ENCODE measurements at regions not wholly inside any gene's neighbourhood (a gene's known extent, or its start where the extent isn't known, plus 50 kb on each side); places are given as distances from the start of the nearest gene placed in this dataset.

DNA sequence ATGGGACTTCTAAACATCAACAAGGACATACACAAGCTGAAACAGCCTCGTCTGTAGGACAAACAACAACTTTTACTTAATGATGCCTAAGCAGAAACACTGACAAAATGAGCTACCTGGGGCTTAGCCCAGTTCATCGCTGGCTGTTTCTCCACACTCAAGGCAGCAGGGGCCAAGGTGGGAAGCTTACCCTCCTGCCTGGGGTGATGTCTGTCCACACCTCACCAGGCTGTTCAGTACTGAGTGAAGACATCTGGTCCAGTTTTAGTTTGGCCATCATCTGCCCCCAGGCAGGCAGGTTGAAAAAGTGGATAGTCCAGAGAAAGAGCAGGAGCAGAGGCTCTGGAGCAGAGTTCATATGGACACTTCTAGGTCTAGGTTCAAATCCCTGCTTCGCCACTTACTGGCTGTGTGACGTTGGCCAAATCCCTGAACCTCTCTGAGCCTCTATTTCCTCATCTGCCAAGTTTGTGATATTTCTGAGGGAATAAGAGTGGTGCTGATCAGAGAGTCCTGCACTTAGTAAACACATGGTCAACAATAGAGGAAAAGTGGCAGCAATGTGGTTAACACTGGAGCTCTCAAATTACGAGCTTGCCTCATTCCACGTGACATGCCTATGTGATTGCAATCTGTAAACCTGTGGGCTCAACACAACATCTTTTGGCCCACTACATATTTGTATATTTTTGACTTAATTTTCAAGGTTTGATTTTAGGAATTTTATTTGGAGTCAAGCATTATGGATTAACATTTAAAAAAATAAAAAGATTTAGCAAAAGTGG, 720.1 kb upstream of the TMEM132C start:
- ATAC-seq (ENCODE audit: low read depth) (no peak), DNase-seq (no peak)
- ChIA-PET CTCF (no interaction called here), POLR2A (no interaction called here)
- H3K4me1 Mint-ChIP-seq = no peaks in the 10 kb centered on the region
- no peak overlapping the region for H3K4me3 Mint-ChIP-seq
- WGBS (ENCODE audit: insufficient coverage) = 83% methylated on average over 4 of the region's 6 CpGs
- no peak overlapping the region for H3K9ac ChIP-seq (ENCODE audit: low read length)
- no peak overlapping the region for H2AFZ ChIP-seq (ENCODE audit: insufficient read depth, low read depth, low read length, poor library complexity, severe bottlenecking)
- intact Hi-C loops (cut with micrococcal nuclease) = no loop called here
- no peak overlapping the region for H3K4me2 ChIP-seq (replicated peaks; ENCODE audit: low read depth, low read length, poor library complexity, severe bottlenecking)
- peaks cover 6% of the 10 kb centered on the region for H3K9me3 Mint-ChIP-seq (ENCODE audit: insufficient read depth)
- TF ChIP-seq, protein P1, sequence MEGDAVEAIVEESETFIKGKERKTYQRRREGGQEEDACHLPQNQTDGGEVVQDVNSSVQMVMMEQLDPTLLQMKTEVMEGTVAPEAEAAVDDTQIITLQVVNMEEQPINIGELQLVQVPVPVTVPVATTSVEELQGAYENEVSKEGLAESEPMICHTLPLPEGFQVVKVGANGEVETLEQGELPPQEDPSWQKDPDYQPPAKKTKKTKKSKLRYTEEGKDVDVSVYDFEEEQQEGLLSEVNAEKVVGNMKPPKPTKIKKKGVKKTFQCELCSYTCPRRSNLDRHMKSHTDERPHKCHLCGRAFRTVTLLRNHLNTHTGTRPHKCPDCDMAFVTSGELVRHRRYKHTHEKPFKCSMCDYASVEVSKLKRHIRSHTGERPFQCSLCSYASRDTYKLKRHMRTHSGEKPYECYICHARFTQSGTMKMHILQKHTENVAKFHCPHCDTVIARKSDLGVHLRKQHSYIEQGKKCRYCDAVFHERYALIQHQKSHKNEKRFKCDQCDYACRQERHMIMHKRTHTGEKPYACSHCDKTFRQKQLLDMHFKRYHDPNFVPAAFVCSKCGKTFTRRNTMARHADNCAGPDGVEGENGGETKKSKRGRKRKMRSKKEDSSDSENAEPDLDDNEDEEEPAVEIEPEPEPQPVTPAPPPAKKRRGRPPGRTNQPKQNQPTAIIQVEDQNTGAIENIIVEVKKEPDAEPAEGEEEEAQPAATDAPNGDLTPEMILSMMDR (IDR thresholded peaks at IDR 0.05) = no peak
- no peak for TF ChIP-seq EZH2 (IDR thresholded peaks at IDR 0.05; ENCODE audit: borderline replicate concordance, insufficient read depth, low read depth, low read length, poor library complexity, severe bottlenecking)
- H3K79me2 ChIP-seq (ENCODE audit: control insufficient read depth, insufficient read depth, low read length) = no peaks in the 10 kb centered on the region
- no peaks in the 10 kb centered on the region for H3K27me3 ChIP-seq (replicated peaks in 1 of 4; ENCODE audit: control extremely low read depth in 1 of 4, control insufficient read depth in 3 of 4, insufficient read depth in 4 of 4, low read length in 3 of 4)
- no peak overlapping the region for H3K27ac Mint-ChIP-seq
- no peaks in the 10 kb centered on the region for H3K27me3 Mint-ChIP-seq
- H3K36me3 ChIP-seq (replicated peaks in 1 of 2; ENCODE audit: control extremely low read depth in 1 of 2, control insufficient read depth in 1 of 2, extremely low read depth in 1 of 2, insufficient read depth in 2 of 2, low read length in 1 of 2) = no peaks in the 10 kb centered on the region
- H4K20me1 ChIP-seq (ENCODE audit: control insufficient read depth, insufficient read depth, low read length, poor library complexity, severe bottlenecking) = no peaks in the 10 kb centered on the region
- no peaks in the 10 kb centered on the region for H3K9me3 ChIP-seq (ENCODE audit: control extremely low read depth in 1 of 3, control insufficient read depth in 2 of 3, insufficient read depth in 1 of 3, low read length in 2 of 3)
- H3K27ac ChIP-seq (ENCODE audit: low read length in 2 of 2) = no peak overlapping the region
- H3K4me3 ChIP-seq (ENCODE audit: control extremely low read depth in 1 of 5, extremely low read depth in 1 of 5, insufficient read depth in 1 of 5, low read depth in 2 of 5, low read length in 4 of 5) = no peak overlapping the region
- H3K4me1 ChIP-seq (ENCODE audit: control insufficient read depth in 2 of 2, insufficient read depth in 2 of 2, low read length in 2 of 2) = no peaks in the 10 kb centered on the region

DNA sequence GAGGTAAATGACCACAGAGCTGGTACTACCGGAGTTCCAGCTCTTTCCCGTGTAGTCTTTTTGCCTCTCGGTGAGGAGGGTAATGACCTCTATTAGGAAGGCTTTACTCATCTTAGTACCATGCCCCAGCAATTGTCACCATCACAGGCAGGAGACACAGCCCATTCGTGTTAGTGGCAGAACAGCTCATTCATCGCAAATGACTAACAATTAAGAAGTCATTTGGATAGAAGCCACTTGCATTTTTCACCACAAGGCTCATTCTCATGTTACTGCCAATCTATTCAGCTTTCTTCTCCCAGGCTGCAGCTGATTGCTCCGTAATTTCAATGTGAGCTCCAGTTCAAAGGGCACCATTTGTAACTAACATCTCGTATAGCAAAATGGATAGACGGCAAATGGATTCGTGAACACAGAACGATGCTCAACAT, 718.8 kb upstream of the TMEM132C start:
- peaks cover 6% of the 10 kb centered on the region for H3K9me3 Mint-ChIP-seq (ENCODE audit: insufficient read depth)
- TF ChIP-seq, protein P1 (IDR thresholded peaks at IDR 0.05) = no peak
- no peak for TF ChIP-seq EZH2 (IDR thresholded peaks at IDR 0.05; ENCODE audit: borderline replicate concordance, insufficient read depth, low read depth, low read length, poor library complexity, severe bottlenecking)
- H3K27ac Mint-ChIP-seq = no peak overlapping the region
- H2AFZ ChIP-seq (ENCODE audit: insufficient read depth, low read depth, low read length, poor library complexity, severe bottlenecking) = no peak overlapping the region
- no peak overlapping the region for H3K4me3 ChIP-seq (ENCODE audit: control extremely low read depth in 1 of 5, extremely low read depth in 1 of 5, insufficient read depth in 1 of 5, low read depth in 2 of 5, low read length in 4 of 5)
- H3K4me3 Mint-ChIP-seq = no peak overlapping the region
- no peaks in the 10 kb centered on the region for H3K4me1 ChIP-seq (ENCODE audit: control insufficient read depth in 2 of 2, insufficient read depth in 2 of 2, low read length in 2 of 2)
- intact Hi-C loops (cut with micrococcal nuclease) = no loop called here
- no peaks in the 10 kb centered on the region for H3K79me2 ChIP-seq (ENCODE audit: control insufficient read depth, insufficient read depth, low read length)
- H3K9ac ChIP-seq (ENCODE audit: low read length) = no peak overlapping the region
- POLR2A ChIA-PET = no interaction called here
- DNase-seq (no peak), ATAC-seq (ENCODE audit: low read depth) (no peak)
- CTCF ChIA-PET = no interaction called here
- no peaks in the 10 kb centered on the region for H4K20me1 ChIP-seq (ENCODE audit: control insufficient read depth, insufficient read depth, low read length, poor library complexity, severe bottlenecking)
- H3K27me3 ChIP-seq (replicated peaks in 1 of 4; ENCODE audit: control extremely low read depth in 1 of 4, control insufficient read depth in 3 of 4, insufficient read depth in 4 of 4, low read length in 3 of 4) = no peaks in the 10 kb centered on the region
- no peaks in the 10 kb centered on the region for H3K4me1 Mint-ChIP-seq
- WGBS (ENCODE audit: insufficient coverage) = 62% methylated on average over 9 of the region's 10 CpGs
- H3K4me2 ChIP-seq (replicated peaks; ENCODE audit: low read depth, low read length, poor library complexity, severe bottlenecking) = no peak overlapping the region
- H3K9me3 ChIP-seq (ENCODE audit: control extremely low read depth in 1 of 3, control insufficient read depth in 2 of 3, insufficient read depth in 1 of 3, low read length in 2 of 3) = no peaks in the 10 kb centered on the region
- no peaks in the 10 kb centered on the region for H3K36me3 ChIP-seq (replicated peaks in 1 of 2; ENCODE audit: control extremely low read depth in 1 of 2, control insufficient read depth in 1 of 2, extremely low read depth in 1 of 2, insufficient read depth in 2 of 2, low read length in 1 of 2)
- H3K27ac ChIP-seq (ENCODE audit: low read length in 2 of 2) = no peak overlapping the region
- no peaks in the 10 kb centered on the region for H3K27me3 Mint-ChIP-seq

Data from B cell (primary cell).